ENCODE measurements at regions not wholly inside any gene's neighbourhood (a gene's known extent, or its start where the extent isn't known, plus 50 kb on each side); places are given as distances from the start of the nearest gene placed in this dataset.

- H3K27ac ChIP-seq: no peak overlapping the region
- H3K4me3 ChIP-seq: no peak overlapping the region
Observed at GRCh38 chr15:29401644-29402043, 132.0 kb upstream of the NSMCE3 start.

GRCh38 chr15:29400701-29401100 is 131.1 kb upstream of the NSMCE3 start:
- no peak overlapping the region for H3K27ac ChIP-seq
- no peak overlapping the region for H3K4me3 ChIP-seq

GRCh38 chr15:29398907-29399306 is 129.3 kb upstream of the NSMCE3 start:
- Histone ChIP-seq H3K27ac (no peak overlapping the region), H3K4me3 (no peak overlapping the region)

DNA sequence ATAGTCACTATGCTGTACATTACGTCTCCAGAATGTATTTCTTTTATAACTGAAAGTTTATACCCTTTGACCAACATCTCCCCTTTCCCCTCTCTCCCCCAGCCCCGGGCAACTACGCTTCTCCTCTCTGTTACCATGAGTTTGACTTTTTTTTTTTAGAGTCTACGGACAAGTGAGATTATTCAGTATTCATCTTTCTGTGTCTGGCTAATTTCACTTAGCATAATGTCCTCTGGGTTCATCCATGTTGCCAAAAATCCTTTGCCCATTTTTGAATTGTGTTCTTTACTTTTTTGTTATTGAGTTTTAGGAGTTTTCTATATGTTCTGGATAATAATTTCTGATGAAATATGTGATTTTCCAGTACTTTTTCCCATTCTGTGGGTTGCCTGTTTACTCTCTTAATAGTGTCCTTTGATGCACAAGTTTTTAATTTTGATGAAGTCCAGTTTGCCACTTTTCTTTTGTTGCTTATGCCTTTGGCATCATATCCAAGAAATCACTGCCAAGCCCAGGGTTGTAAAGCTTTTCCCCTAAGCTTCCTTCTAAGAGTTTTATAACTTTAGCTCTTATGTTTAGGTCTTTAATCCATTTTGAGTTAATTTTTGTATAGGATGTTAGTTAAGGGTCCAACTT is 126.7 kb upstream of the NSMCE3 start:
- Histone ChIP-seq H3K27ac (no peak overlapping the region), H3K4me3 (no peak overlapping the region)

DNA sequence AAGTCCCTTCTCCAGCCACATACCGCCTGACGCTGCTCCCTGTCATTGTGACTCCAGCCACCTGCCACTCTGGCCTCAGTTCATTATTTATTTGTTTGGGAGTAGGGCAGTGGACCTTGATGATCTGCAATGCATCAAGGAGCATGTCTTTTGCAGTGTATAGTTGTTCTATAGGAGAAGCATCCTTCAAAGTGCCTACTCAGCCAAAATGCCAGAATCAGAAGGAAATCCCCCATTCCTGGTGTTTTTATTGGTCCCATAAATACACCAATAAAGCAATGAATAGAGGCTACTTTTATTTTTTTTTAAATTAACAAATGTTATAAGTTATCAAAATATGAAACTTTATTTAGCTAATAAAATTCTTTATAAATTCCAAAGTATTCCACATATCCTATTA is 123.8 kb upstream of the NSMCE3 start:
- no peak overlapping the region for H3K4me3 ChIP-seq
- H3K27ac ChIP-seq: no peak overlapping the region

DNA sequence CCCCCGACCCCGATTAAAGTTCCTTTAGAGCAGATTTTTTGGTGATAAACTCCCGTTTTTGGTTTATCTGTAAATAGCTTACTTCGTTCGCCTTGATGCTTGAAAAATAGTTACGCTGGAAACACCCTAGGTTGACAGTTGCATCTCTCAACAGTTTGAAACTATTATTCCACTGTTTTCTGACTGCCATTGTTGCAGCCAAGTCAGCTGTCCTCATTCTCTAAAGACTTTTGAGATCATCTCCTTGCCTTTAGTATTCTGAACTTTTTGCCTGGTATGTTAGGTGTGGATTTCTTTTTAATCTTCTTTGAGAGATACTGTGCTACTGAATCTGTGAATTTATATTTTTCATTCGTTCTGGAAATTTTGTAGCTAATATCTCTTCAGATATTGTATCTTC is 122.7 kb upstream of the NSMCE3 start:
- H3K27ac ChIP-seq: no peak overlapping the region

DNA sequence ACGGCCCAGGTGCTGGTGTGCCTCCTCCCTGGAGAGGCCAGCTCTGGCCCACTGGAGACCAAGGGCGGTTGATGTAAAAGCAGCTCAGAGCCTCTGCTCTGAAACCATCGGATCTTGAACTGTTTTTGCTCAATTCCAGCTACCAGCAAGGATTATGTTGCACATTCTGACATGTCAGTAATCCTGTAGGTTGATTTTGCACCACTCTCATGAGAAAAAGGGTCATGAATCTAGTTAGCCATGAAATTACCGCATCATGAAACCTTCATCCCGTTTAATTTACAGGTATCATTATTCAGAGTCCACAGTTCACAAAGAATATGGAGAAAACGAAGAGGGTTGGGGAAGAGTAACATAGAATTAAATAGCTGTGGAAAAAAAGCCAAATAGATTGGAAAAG is 120.4 kb upstream of the NSMCE3 start:
- no peak overlapping the region for H3K4me3 ChIP-seq
- H3K27ac ChIP-seq: no peak overlapping the region

More for the DNA sequence above, 122.7 kb upstream of the NSMCE3 start:
- H3K4me3 ChIP-seq: no peak overlapping the region

DNA sequence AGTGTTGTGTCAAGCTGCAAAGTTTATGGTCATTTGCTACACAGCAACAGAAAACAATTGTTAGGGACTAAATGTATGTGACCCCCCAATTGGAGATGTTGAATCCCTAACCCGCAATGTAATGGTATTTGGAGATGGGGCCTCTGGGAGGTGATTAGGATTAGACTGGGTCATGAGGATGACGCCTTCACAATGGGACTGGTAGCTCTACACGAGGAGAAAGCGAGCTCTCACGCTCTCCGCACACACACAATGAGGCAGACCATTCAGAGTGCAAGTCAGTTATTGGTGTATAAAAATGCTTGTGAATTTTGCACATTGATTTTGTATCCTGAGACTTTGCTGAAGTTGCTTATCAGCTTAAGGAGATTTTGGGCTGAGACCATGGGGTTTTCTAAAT is 116.9 kb upstream of the NSMCE3 start:
- no peak overlapping the region for H3K27ac ChIP-seq
- H3K4me3 ChIP-seq: no peak overlapping the region

- no peak overlapping the region for H3K27ac ChIP-seq
- H3K4me3 ChIP-seq: no peak overlapping the region
Observed at GRCh38 chr15:29383367-29383766, 113.7 kb upstream of the NSMCE3 start.

GRCh38 chr15:29382862-29383261 is 113.2 kb upstream of the NSMCE3 start:
- no peak overlapping the region for H3K27ac ChIP-seq
- H3K4me3 ChIP-seq: no peak overlapping the region

DNA sequence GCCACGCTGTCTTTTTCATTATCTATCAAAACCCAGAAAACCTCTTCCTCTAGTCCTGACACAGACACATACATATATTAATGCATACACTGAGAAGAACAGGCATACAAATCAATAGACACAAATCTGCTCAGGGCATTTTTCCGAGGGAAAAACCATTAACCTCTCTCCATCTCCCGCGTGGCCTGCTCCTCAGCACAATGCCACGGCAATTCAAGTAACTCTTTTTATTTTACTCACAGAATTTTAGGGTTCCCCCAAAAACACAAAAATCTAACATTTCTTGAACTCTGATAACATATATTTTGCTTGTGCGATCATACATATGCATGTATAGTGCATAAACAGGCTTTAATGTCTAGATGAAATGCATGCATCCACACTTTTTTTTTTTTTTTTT is 110.8 kb upstream of the NSMCE3 start:
- H3K27ac ChIP-seq: no peak overlapping the region
- H3K4me3 ChIP-seq: no peak overlapping the region

GRCh38 chr15:29379647-29380046 is 110.0 kb upstream of the NSMCE3 start:
- H3K27ac ChIP-seq: no peak overlapping the region
- H3K4me3 ChIP-seq: no peak overlapping the region

DNA sequence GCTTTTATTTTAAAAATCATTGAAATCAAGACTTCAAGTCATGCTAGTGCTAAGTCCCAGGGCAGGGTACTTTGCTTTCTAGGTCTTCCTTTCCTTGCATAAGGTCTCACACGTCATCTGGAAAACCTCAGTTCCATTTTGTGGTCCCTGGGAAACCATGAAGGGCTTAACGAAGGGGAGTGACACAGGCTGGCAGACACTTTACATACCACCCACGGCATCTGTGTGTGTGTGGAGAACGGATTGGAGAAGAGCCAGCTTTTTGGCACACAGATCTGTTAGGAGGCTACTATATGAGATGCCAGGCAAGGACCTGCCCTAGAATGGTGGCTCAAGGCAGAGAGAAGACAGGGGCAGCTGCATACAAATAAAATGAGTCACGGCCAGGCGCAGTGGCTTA is 107.5 kb upstream of the NSMCE3 start:
- no peak overlapping the region for H3K4me3 ChIP-seq
- H3K27ac ChIP-seq: no peak overlapping the region

GRCh38 chr15:29376590-29376989 is 107.0 kb upstream of the NSMCE3 start:
- no peak overlapping the region for H3K4me3 ChIP-seq
- H3K27ac ChIP-seq: no peak overlapping the region

- no peak overlapping the region for H3K4me3 ChIP-seq
Observed at GRCh38 chr15:29369261-29369660, 99.6 kb upstream of the NSMCE3 start.

DNA sequence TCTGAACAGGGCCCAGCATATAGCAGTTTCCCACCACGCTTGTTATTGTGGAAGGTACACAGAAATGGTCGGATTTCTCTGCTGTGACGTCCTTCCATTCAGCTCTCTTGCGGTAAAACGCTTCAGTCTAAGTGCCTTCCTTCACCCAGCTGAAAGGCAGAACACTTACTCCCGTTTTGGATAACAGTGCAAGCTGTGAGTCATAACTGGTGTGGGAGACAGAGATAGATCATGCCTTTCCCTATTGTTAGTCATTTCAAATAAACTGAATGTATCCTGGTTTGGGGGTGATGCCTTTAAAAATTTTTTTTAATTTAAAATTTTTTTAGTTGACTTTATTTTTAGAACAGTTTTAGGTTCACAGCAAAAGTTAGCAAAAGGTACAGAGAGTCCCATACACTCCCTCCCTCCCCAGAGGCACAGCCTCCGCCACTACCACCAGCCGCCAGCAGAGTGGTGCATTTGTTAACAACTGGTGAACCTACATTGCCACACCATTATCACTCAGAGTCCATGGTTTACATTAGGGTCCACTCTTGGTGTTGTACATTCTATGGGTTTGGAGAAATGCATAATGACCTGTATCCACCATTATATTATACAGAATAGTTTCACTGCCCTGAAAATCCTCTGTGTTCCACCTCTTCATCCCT is 94.9 kb upstream of the NSMCE3 start:
- Histone ChIP-seq H3K27ac (no peak overlapping the region), H3K4me3 (no peak overlapping the region)

More at GRCh38 chr15:29369261-29369660, 99.6 kb upstream of the NSMCE3 start:
- H3K27ac ChIP-seq: no peak overlapping the region

DNA sequence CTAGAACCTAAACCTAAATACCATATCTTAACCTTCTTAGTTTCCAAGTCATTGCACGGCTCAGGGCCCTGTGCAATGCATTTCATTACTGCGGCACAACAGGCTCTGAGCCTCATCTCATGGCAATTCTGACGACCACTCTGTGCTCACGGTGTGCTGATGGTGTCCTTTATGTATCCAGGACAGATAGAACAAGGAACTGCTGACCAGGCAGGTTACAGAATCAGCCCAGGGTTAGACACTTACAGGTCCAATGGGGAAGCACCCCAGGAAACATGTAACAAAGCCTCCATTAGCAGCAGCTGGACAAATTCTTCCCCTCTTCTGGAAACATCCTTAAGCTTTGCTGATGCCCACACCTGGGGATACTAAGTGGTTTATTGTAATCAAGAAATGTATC is 91.9 kb upstream of the NSMCE3 start:
- no peak overlapping the region for H3K27ac ChIP-seq

DNA sequence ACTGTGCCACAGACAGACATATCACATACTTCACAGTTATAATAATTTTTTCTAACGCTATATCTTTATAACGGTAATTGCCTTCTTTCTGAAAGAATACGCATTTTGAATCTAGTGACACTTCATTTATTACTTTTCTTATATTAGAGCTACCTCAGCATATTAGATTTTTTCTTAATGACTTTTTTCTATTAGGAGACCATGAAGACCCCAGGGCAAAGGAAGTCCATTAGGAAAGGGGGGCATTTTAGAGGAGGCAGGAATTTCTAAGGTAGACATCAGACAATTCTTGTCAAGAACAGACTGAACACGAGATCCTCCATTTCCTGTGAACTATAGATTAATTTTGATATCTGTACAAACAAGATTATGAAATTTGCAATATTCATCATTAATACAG is 90.5 kb upstream of the NSMCE3 start:
- no peak overlapping the region for H3K27ac ChIP-seq
- H3K4me3 ChIP-seq: no peak overlapping the region

More for the DNA sequence above, 91.9 kb upstream of the NSMCE3 start:
- H3K4me3 ChIP-seq: no peak overlapping the region

DNA sequence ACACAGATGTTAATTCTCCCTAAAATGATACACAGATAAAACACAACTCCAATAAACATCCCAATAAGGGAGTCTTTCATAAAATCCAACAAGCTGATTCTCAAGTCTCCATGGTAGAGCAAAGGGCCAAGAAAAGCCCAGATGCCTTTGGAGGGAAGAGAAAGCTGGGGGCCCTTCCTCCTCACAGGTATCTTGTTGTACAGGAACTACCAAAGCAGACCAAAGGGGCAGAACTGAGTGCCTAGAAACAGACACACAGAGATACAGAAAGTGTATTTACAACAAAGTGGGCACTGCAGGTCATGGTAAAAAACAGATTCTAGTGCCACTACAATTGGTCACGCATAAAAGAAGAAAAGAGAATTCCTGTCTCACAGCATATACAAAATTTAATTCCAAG is 87.2 kb upstream of the NSMCE3 start:
- Histone ChIP-seq H3K4me3 (no peak overlapping the region), H3K27ac (no peak overlapping the region)

DNA sequence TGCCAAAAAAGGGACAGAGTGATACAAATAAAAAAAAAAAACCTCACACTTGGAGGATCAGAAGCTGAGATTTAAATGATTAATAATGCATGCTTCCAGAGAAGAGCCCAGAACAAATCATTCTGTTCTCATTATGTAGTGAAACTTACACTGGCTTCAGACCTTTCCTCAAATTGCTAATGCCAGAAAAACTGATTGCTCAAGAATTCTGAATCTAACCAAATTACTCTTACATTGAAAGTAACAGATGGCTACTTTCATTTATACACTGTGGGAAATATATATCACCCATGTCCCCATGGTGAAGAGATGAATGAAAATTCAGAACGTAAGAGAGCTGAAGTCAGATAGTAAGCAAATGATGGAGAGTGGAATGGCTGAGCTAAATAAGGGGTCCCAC is 85.9 kb upstream of the NSMCE3 start:
- H3K4me3 ChIP-seq: no peak overlapping the region
- H3K27ac ChIP-seq: no peak overlapping the region

DNA sequence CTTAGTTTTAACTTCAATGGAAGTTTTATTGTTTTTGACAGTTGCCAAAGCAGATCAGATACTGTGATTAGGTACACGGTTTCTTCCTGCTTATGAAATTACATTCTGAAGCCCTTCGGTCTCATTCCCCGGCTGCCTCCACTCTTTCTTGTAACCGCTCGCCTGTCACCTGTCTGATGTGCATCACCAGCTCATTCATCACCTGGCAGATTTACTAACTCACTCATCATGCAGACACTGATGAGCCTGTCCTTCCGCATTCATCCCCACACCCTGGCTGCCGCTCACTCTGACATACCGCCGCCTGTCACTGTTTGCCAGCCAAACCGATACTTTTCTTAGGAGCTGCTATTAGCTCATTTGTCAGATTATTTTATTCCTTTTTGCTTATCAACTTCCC is 82.8 kb upstream of the NSMCE3 start:
- H3K4me3 ChIP-seq: no peak overlapping the region
- no peak overlapping the region for H3K27ac ChIP-seq

DNA sequence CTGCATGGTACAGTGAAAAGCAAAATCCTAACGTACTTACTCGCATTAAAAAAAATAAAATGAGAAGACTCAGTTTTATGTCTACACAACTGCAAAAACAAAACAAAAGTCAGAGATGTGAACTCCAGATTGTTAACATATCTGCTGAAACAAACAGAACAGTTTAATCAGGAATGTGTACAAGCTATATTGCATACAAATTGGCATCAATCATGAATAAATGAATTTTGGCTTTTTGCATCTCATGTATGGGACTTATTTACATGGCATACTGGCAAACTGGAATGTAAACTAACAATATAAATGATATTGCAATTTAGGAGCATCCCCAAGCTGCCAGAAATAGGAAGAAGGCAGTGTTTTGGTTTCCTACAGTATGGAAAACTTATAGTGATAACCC is 79.6 kb upstream of the NSMCE3 start:
- Histone ChIP-seq H3K27ac (no peak overlapping the region), H3K4me3 (no peak overlapping the region)
